Hepatic stellate cell (primary cell): ENCODE measurements at regions not wholly inside any gene's neighbourhood (a gene's known extent, or its start where the extent isn't known, plus 50 kb on each side); places are given as distances from the start of the nearest gene placed in this dataset.
A peak's percentile ranks its signal among the peaks of the same experiment; 100 is the strongest.
"Not testable (repeated sequence)": the region's sequence is repeated elsewhere in the genome, so short reads cannot be mapped to it uniquely, and the experiment has no call there.

Experiments
- DNase-seq: peaks from one replicate; pipeline ENCODE4 v3.0.0; 2011; ENCODE audit warnings: low spot score

DNA sequence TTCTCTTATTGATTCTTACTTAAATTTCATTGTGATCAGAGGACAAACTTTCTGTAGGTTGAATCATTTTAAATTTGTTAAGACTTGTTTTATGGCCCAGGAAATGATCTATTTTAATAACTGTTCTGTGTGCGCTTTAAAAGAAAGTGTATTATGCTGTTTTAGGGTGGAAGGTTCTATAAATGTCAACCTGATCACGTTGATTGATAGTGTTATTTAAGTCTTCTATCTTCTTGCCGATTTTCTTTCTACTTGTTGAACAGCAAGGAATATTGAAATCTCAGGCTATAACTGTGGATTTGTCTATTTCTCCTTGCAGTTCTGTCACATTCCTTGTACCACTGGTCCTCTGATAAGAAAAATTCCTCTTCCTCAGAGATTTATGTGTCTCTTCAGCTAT lies 112.7 kb downstream of the TANC2 start:
- no peak for DNase-seq

DNA sequence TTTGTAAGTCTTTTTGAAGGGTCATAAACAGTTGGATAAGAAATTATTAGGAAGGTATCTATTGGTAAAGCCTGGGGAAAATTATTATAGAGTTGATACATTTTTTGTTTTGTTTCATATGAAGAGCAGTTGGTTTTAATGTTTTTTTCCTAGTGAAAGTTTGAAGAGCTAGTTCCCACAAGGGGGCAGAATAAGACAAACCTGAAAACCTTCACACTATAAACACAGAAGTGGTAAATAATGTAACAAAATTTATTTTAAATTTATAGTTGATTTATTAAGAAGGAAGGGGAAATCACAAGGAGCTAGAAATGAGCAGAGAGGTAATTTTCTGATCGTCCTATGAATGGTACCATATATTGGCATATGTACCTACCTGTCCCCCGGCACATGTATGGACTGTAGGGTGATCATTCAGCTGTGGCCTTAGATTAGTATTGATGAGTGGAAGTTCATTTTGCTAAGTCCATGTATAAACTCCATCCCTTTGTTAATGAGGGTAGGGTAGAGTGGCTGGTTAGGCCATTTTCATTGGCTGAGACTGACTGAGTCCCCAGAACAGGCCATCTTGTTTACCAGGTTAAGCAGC lies 116.3 kb downstream of the TANC2 start:
- peak; percentile 3 for DNase-seq

DNA sequence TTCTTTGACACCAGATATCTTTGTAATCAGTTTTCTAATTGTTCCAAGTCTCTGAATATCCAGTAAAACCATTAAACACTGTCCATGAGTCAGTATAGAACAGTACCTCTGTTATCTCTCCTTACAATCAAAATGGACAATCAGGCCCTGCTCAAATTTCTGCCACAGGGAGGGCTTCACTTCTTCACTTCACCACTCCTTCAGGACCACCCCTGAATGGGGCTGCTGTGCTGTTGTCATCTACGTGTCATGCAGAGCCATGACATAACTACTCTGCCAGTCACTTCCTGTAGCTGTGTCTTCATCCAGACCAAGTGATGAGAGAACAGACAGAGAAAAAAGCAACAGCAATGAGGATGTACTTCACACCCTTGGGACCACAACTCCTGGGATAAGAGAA lies 116.9 kb downstream of the TANC2 start:
- no peak for DNase-seq

DNA sequence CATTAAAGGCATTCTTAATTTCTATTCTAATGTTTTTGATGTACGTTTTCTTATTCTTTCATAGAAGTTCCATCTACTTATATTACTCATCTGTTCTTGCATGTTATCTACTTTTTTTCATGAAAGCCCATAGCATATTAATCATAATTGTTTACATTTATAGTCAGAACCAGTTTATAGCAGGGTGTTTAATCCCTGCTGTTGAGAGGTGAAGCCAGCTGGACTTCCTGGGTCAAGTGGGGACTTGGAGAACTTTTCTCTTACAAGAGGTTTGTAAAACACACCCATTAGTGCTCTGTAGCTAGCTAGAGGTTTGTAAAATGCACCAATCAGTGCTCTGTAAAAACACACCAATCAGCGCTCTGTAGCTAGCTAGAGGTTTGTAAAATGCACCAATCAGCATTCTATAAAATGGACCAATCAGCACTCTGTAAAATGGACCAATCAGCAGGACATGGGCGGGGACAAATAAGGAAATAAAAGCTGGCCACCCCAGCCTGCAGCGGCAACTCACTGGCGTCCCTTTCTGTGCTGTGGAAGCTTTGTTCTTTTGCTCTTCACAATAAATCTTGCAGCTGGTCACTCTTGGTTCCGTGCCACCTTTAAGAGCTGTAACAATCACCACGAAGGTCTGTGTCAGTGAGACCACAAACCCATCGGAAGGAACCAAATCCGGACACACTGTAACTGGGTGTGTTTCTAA lies 120.6 kb downstream of the TANC2 start:
- no peak for DNase-seq

DNA sequence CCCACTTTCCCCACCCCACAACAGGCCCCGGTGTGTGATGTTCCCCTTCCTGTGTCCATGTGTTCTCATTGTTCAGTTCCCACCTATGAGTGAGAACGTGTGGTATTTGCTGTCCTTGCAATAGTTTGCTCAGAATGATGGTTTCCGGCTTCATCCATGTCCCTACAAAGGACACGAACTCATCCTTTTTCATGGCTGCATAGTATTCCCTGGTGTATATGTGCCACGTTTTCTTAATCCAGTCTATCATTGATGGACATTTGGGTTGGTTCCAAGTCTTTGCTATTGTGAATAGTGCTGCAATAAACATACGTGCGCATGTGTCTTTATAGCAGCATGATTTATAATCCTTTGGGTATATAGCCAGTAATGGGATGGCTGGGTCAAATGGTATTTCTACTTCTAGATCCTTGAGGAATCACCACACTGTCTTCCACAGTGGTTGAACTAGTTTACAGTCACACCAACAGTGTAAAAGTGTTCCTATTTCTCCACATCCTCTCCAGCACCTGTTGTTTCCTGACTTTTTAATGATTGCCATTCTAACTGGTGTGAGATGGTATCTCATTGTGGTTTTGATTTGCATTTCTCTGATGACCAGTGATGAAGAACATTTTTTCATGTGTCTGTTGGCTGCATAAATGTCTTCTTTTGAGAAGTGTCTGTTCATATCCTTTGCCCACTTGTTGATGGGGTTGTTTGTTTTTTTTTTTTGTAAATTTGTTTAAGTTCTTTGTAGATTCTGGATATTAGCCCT lies 124.5 kb downstream of the TANC2 start:
- DNase-seq = not testable (repeated sequence)

DNA sequence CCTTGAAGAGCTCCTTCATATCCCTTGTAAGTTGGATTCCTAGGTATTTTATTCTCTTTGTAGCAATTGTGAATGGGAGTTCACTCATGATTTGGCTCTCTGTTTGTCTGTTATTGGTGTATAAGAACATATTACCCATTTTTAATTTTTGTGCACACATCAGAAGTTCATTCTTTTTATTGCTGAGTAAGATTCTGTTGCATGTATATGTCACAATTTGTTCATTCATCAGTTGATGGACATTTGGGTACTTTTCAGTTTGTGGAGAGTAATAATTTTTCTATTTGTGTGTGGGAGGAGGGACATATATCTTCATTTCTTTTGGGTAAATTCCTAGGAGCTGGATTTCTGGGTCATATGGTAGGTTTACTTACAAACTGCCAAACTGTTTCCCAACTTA lies 125.9 kb downstream of the TANC2 start:
- not testable (repeated sequence) for DNase-seq

DNA sequence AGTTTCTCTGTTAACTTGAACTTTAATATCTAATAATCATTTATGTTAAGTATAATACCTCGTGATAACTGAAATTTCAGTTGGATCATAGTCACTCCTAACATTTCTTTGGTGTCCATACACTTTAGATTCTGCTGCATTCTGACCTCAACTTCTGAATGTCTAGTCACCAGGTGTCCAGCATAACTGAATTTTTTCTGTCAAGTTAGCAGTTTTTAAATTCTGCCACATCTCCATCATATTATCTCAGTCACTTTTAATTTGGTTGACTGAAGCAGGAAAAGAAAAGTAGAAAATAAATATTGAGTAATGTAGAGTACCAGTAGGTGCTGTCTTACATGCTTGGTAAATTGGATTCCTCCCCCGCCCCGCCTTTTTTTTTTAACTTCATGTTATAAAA lies 128.6 kb downstream of the TANC2 start:
- no peak for DNase-seq

DNA sequence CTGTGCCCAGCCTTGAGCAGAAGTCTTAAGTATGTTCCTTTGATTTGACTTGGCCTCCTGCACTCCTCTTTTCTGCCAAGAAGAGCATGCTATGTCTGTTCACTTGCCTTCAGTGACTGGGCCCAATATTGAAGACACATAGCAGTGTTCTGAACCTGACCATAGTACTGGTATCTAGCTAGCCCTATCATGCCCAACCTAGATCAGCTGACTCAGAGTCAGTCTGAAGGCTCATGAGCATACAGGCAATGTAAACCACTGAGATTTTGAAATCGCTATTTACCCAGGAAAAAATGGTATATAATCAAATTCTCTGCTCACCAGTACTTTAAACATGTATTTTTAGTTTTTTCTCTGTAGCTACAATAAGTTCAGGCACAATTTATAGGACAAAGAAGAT lies 129.4 kb downstream of the TANC2 start:
- DNase-seq = no peak

DNA sequence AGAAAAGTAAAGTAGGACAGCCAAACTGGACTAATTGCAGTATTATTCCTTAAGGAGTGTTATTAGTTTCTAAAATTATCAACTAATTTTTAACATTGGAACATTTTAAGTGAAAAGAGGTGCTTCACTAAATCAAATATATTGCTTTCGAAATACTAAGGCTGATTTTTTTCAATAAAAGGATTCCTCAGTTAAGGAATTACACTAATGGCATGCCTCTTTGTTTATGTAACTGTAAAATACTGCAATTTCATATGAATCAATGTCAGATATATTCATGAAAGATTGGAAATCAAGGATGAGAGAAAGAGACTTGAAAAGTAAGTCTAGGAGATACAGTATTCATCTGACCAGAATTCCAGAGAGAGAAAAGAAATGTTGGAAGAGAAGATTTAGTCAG lies 129.8 kb downstream of the TANC2 start:
- DNase-seq = no peak

DNA sequence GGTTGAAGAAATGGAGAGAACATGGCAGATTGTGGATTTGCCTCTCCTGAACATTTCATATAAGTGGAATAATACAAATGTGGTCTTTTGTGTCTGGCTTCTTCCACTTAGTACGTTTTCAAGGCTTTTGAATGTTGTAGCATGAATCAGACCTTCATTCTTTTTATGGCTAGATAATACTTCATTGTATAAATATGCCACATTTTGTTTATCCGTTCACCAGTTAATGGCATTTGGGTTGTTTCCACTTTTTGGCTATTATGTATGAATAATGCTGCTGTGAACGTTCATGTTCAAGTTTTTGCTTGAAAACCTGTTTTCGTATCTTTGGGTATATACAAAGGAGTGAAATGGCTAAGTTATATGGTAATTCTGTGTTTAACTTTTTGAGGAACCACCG lies 130.4 kb downstream of the TANC2 start:
- DNase-seq = no peak

DNA sequence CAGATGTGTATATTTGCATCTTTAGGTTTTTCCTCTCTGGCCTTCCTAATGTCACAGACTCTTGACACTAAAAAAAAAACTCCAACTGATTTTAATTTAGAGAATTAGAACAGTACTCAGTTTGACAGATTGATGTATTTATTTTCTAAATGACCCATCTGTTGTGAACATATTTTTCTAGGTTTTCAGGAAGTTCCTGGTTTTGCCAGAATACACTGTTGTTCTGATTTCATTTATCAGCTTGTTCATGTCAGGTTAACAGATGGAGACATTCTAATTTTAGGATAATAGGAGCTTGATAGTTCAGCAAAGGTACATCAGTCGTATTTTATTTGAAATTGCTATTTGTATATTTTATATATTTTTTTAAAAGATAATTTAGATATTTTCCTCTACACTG lies 133.4 kb downstream of the TANC2 start:
- DNase-seq = no peak

DNA sequence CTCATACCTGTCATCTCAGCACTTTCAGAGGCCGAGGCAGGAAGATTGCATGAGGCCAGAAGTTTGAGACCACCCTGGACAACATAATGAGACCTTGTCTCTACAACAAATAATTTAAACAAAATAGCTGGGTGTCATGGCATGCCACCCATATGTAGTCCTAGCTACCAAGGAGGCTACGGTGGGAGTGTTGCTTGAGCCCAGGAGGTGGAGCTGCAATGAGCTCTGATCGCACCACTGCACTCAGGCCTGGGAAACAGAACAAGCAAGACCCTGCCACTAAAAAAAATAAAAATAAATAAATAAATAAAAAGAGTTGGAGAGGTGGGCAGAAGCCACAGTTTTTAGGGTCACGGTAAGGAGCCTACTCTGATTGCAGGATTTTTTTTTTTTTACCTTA lies 136.0 kb downstream of the TANC2 start:
- no peak for DNase-seq

DNA sequence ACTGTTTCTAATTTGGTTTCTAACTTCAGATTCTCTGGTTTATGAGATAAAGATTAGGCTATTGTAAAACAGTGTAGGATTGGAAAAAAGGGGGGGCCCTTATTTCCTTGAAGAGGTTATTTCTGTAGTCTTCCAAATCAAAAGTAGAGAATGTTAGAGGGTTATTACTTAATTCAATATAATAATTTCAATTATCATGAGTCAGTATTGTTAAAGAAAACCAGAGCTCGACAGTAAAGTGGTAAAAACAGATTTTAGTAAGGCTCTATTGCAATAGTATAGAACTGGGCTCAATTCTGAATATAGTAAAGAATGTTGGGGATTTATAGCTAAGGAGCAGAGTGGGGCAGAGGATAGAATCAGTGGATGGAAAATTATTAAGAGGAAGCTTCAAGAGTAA lies 140.0 kb downstream of the TANC2 start:
- no peak for DNase-seq

DNA sequence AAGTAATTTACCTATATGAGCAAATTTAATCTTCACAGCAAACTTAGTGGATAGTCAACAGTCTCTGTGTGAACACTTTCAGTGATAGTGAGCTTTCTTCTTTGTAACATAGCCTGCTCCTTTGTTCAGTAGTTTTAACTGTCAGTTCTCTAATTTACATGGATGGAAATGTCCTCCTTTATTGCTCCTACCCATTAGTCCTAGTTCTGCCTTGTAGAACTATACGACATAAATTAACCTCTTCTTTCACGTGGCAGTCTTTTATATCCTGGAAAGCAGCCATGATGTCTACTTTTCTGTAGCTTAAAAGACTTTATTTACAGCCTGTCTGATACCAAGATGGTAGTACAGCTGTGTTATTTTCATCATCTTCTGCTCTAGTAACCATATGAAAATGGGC lies 143.6 kb downstream of the TANC2 start:
- DNase-seq = no peak

DNA sequence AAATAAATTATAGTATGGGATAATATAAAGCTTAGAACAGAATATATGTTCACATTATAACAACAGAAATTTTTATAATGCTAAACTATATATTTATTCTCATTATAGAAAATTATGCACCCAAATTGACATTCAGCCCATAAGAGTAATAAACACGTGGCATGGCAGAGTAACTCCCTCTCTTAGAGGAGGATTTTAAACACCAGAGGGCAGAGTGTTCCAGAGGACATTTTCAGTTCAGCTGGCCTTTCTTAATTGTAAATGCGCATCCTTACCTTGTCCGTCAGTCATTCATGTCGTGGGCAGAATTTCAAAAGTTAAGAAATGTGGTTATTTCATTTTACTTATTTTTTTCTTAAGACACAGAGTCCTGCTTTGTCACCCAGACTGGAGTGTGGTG lies 147.1 kb downstream of the TANC2 start:
- DNase-seq = peak; percentile 9

DNA sequence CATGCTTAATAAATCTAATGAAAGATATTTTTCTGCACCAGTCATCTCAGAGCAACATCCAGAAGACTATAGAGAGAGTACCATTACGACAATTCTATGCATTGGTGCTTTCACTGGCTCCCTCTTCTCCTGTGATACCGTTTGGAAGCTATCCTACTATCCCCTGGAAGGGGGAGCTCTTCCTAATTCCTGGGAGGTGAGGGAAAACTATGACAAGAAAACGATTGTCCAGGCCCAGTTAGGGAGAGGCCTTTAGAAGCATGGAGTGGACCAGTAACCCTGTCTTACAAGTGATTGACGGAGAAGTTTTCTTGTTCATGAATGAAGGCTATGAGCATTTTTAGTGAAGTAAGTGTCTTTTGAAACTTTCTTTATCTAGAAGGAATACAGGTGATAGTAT lies 150.2 kb downstream of the TANC2 start:
- DNase-seq = no peak

DNA sequence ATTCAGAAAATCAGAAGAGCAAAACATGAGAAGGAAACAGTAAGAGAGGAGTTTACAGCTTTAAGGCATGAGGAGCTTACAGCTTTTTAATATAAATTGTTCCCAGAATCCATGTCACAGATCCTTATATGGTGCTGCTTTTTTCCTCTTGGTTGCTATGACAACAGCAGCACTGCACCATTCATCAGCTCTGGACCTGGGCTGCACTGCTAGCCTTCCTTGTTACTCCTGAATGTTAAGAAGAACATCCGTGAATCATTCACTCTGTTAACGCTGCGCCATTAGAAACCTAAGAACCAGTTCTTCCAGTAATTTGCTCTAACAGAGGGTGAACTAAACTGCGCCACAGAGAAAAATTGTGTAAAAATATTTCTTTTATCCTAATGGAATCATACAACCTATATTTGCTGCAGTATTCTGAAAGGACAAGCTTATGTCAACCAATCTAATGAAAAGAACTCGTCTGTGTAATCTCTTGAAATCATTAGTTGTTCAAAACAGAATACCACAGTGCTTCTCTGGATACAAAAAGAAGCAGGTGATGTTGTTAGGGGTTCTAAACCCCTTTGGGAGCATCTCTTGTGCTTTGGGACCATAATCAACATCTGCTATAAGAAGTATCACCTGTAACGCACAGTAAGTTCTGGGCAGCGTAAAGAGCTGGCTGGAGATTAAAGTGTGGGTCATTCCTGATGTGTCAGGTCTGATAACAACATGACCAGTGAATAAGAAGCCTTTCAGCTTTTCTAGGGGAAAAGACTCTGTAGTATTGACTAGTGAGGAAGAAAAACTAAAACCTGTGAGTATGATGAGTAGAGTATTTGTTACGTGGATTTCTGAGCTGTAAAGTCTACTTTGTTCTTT lies 151.2 kb downstream of the TANC2 start:
- no peak for DNase-seq

DNA sequence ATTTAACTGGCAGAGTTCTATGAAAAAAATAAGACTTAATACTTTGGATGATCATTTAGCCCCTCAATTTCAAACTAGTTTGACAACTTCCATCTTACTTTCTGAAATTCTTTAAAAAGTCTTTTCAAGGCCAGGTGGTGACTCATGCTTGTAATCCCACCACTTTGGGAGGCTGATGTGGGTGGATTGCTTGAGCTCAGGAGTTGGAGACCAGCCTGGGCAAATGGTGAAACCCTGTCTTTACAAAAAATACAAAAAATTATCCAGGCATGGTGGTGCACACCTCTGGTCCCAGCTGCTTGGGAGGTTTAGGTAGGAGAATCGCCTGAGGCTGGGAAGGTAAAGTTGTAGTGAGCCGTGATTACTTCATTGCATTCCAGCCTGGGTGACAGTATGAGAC lies 154.4 kb downstream of the TANC2 start:
- DNase-seq = no peak

DNA sequence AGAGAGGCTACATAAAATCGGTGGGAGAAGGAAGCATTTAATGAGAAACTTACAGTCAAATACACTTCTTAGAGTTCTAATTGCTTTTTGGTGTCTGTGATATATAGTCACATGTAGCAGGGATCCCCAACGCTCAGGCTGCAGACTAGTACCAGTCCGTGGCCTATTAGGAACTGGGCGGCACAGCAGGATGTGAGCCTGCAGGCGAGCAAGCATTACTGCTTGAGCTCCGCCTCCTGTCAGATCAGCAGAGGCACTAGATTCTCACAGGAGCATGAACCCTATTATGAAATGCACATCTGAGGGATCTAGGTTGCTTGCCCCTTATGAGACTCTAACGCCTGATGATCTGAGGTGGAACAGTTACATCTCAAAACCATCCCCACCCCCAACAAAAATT lies 158.5 kb downstream of the TANC2 start:
- DNase-seq = no peak

DNA sequence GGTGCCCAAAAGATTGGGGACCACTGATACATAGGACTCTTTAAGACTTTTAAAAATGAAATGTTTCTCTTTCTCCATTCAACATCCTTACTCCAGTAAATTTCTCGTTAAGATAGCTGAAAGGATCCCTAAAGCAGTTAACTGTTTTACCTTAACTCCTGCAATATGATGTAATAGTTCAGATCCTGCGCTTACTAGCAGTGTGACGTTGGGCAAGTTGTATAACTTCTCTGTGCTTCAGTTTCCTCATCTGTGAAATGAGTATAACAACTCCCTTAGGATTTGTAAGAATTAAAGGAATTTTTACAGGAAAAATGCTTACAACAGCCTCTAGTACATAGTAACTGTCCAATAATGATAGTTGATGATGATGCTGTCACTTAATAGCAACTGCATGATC lies 158.9 kb downstream of the TANC2 start:
- no peak for DNase-seq

DNA sequence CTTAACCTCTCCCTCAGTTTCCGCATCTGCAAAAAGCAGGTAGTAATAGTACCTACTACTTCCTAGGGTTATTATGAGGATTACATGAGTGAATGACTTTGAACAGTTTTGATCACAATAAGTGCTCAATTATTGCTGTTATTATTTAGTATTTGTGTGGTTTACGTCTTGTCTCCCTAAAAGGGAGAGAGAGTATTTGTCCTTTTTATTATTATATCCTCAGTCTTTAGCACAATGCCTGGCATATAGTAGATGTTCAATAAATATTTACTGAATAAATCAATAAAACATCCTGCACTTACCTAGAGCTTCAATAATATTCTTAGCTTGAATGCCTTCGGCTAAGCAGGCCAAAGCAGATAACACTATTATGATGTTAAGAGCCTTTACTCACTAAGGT lies 160.0 kb downstream of the TANC2 start:
- no peak for DNase-seq

DNA sequence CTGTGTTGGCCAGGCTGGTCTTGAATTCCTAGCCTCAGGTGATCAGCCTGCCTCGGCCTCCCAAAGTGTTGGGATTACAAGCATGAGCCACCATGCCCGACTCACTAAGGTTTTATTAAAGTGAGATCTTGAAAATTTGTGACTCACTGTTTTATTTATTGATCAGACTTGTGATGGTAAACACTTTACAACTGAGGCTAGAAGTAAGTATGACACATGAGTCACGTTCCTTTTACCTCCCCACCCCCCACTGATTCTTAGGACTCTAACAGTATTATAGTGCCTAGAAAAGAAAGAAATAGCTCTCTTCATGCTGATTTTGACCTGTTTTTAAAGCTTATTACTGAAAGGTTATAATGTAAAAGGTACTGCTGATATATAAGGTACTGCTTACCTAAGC lies 160.6 kb downstream of the TANC2 start:
- no peak for DNase-seq

DNA sequence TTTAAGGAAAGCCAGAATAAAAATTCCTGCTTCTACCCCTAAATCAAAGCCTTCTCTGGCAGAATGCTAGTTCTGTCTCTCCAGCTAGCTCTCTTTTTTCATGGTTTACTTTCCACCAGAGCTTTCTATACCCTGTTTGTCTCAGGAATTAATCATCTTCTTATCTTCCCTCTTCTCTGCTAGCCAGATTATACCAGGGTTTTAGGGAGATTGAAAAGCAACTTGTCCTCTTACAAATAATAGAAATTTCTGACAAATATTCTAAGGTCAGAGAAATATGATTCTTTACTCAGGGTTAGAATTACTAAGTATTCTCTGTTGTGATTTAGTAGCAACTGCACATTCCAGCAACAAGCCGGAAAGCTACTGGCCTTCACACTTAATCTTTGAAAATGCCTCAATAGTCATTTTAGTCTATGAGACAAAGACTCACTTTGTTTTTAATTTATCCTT lies 166.4 kb downstream of the TANC2 start:
- DNase-seq = no peak
